ENCODE measurements at regions not wholly inside any gene's neighbourhood (a gene's known extent, or its start where the extent isn't known, plus 50 kb on each side); places are given as distances from the start of the nearest gene placed in this dataset.

DNA sequence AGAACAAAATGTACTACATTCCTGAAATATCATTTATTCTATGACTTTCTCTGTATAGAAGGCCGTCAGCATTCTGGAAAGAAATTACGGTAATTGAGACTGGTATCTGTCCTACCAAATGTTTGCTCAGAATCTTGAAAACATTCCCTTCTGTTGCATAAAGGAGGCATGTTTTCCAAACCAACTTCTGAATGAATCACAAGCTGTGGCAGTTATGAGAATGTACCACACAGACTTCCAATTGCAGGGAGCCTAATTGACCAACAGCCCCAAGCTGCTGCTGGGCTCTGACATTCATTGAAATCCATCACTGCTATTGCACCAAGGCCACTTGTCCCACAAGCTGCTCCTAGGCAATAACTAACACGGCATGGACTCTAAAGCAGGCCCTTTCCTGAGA, 185.3 kb upstream of the CCDC196 start:
- no peaks in the 10 kb centered on the region for H3K36me3 ChIP-seq (replicated peaks; ENCODE audit: low read depth, low read length)
- TF ChIP-seq, protein P1, sequence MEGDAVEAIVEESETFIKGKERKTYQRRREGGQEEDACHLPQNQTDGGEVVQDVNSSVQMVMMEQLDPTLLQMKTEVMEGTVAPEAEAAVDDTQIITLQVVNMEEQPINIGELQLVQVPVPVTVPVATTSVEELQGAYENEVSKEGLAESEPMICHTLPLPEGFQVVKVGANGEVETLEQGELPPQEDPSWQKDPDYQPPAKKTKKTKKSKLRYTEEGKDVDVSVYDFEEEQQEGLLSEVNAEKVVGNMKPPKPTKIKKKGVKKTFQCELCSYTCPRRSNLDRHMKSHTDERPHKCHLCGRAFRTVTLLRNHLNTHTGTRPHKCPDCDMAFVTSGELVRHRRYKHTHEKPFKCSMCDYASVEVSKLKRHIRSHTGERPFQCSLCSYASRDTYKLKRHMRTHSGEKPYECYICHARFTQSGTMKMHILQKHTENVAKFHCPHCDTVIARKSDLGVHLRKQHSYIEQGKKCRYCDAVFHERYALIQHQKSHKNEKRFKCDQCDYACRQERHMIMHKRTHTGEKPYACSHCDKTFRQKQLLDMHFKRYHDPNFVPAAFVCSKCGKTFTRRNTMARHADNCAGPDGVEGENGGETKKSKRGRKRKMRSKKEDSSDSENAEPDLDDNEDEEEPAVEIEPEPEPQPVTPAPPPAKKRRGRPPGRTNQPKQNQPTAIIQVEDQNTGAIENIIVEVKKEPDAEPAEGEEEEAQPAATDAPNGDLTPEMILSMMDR (IDR thresholded peaks at IDR 0.05; ENCODE audit: low read depth, low read length): no peak
- TF ChIP-seq EZH2phosphoT487 (IDR thresholded peaks at IDR 0.05; ENCODE audit: low read depth): no peak
- no peaks in the 10 kb centered on the region for H3K4me1 ChIP-seq (ENCODE audit: low read length)

DNA sequence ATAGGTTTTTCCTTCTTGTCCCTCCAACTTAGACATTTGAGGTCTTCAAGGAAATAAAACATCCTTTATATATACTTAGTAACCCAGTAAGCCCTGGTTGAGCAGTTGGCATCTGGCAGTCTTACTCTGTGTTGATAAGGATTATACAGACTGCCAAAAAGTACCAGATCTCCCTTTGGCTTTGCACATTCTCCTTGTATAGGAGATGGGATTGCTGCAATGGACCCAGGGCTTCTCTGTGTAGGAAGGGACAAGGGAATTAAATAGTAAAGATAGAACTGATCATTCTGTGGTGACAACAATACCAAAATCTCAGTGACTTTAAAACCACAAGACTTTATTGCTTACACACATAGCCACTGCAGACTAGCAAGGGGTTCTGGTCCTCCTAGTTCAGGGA, 180.1 kb upstream of the CCDC196 start:
- no peaks in the 10 kb centered on the region for H3K27me3 ChIP-seq (ENCODE audit: low read depth, low read length)
- H3K9me3 ChIP-seq (ENCODE audit: insufficient read depth, low read length): no peaks in the 10 kb centered on the region
- H3K79me2 ChIP-seq (ENCODE audit: low read length): no peaks in the 10 kb centered on the region
- no peak overlapping the region for H3K4me3 ChIP-seq (ENCODE audit: low read length)
- no peak overlapping the region for H3K4me2 ChIP-seq (ENCODE audit: low read length)
- H3K36me3 ChIP-seq (replicated peaks; ENCODE audit: low read depth, low read length): no peaks in the 10 kb centered on the region
- H4K20me1 ChIP-seq (ENCODE audit: insufficient read depth, low read length): no peaks in the 10 kb centered on the region
- no peak overlapping the region for H3K27ac ChIP-seq (ENCODE audit: low read length)
- TF ChIP-seq EZH2phosphoT487 (IDR thresholded peaks at IDR 0.05; ENCODE audit: low read depth): no peak
- TF ChIP-seq, protein P1 (IDR thresholded peaks at IDR 0.05; ENCODE audit: low read depth, low read length): no peak
- H3K9ac ChIP-seq (ENCODE audit: low read length): no peak overlapping the region
- H2AFZ ChIP-seq (ENCODE audit: low read depth, low read length): no peak overlapping the region
- no peaks in the 10 kb centered on the region for H3K4me1 ChIP-seq (ENCODE audit: low read length)

More for the DNA sequence above, 185.3 kb upstream of the CCDC196 start:
- Histone ChIP-seq H3K4me3 (ENCODE audit: low read length) (no peak overlapping the region), H3K9me3 (ENCODE audit: insufficient read depth, low read length) (no peaks in the 10 kb centered on the region), H4K20me1 (ENCODE audit: insufficient read depth, low read length) (no peaks in the 10 kb centered on the region), H2AFZ (ENCODE audit: low read depth, low read length) (no peak overlapping the region), H3K27me3 (ENCODE audit: low read depth, low read length) (no peaks in the 10 kb centered on the region), H3K9ac (ENCODE audit: low read length) (no peak overlapping the region), H3K79me2 (ENCODE audit: low read length) (no peaks in the 10 kb centered on the region), H3K27ac (ENCODE audit: low read length) (no peak overlapping the region), H3K4me2 (ENCODE audit: low read length) (no peak overlapping the region)

DNA sequence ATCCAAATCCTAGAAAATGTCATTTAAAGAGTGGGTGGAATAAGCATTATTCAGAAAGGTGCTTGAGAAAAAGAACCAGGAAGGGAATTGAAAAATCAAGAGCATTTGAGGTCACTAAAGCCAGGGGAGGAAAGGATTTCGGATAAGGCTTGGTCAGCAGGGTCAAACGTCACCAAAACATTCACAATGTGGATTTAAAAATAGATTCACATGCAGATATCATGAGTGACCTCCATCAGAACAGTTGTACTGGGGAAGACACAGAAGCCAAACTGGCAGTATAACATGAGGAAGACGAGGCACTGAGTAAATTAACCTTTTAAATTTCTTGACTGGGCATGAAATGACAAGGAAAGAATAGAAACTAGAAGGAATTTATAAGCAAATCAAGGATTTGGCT, 175.1 kb upstream of the CCDC196 start:
- H3K79me2 ChIP-seq (ENCODE audit: low read length): no peaks in the 10 kb centered on the region
- no peak overlapping the region for H2AFZ ChIP-seq (ENCODE audit: low read depth, low read length)
- no peak for TF ChIP-seq EZH2phosphoT487 (IDR thresholded peaks at IDR 0.05; ENCODE audit: low read depth)
- TF ChIP-seq, protein P1 (IDR thresholded peaks at IDR 0.05; ENCODE audit: low read depth, low read length): no peak

DNA sequence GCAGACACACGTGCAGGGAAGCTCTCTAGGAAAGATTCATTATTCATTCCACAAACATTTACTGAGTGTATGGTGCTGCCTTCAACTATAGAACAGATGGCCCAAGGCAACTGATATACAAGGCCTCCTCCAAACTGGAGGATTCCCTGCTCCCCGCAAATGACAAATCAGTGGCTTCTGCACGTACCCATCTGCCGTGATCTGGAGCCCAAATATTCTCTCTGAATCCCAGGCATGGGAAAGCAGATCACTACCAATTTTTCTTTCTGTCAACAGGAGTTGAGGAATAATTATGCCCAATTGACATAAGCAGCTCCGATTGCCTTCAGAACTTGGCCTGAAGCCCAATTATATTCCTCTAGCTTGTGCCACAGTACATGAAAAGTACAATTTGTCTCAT, 174.2 kb upstream of the CCDC196 start:
- no peak overlapping the region for H3K27ac ChIP-seq (ENCODE audit: low read length)
- no peaks in the 10 kb centered on the region for H3K36me3 ChIP-seq (replicated peaks; ENCODE audit: low read depth, low read length)
- no peaks in the 10 kb centered on the region for H3K9me3 ChIP-seq (ENCODE audit: insufficient read depth, low read length)
- no peak overlapping the region for H3K9ac ChIP-seq (ENCODE audit: low read length)
- no peaks in the 10 kb centered on the region for H3K4me1 ChIP-seq (ENCODE audit: low read length)
- no peaks in the 10 kb centered on the region for H4K20me1 ChIP-seq (ENCODE audit: insufficient read depth, low read length)
- no peak for TF ChIP-seq EZH2phosphoT487 (IDR thresholded peaks at IDR 0.05; ENCODE audit: low read depth)
- TF ChIP-seq, protein P1 (IDR thresholded peaks at IDR 0.05; ENCODE audit: low read depth, low read length): no peak
- no peak overlapping the region for H3K4me2 ChIP-seq (ENCODE audit: low read length)
- no peaks in the 10 kb centered on the region for H3K79me2 ChIP-seq (ENCODE audit: low read length)
- H3K27me3 ChIP-seq (ENCODE audit: low read depth, low read length): no peaks in the 10 kb centered on the region
- H2AFZ ChIP-seq (ENCODE audit: low read depth, low read length): no peak overlapping the region
- no peak overlapping the region for H3K4me3 ChIP-seq (ENCODE audit: low read length)

More for the DNA sequence above, 175.1 kb upstream of the CCDC196 start:
- no peak overlapping the region for H3K27ac ChIP-seq (ENCODE audit: low read length)
- H3K9me3 ChIP-seq (ENCODE audit: insufficient read depth, low read length): no peaks in the 10 kb centered on the region
- H3K4me1 ChIP-seq (ENCODE audit: low read length): no peaks in the 10 kb centered on the region
- no peaks in the 10 kb centered on the region for H4K20me1 ChIP-seq (ENCODE audit: insufficient read depth, low read length)
- H3K4me3 ChIP-seq (ENCODE audit: low read length): no peak overlapping the region
- H3K9ac ChIP-seq (ENCODE audit: low read length): no peak overlapping the region
- H3K27me3 ChIP-seq (ENCODE audit: low read depth, low read length): no peaks in the 10 kb centered on the region
- no peak overlapping the region for H3K4me2 ChIP-seq (ENCODE audit: low read length)
- H3K36me3 ChIP-seq (replicated peaks; ENCODE audit: low read depth, low read length): no peaks in the 10 kb centered on the region
